HEK293 (cell line): ENCODE measurements at regions not wholly inside any gene's neighbourhood (a gene's known extent, or its start where the extent isn't known, plus 50 kb on each side); places are given as distances from the start of the nearest gene placed in this dataset.

ENCODE experiments used
- CTCF ChIP-seq: fragments of 450-650 bp; formaldehyde crosslinking; IDR thresholded peaks from 2 replicates; pipeline ENCODE4 v1.5.1; 2016; ENCODE audit warnings: missing biosample characterization, missing genetic modification characterization
- OVOL3 ChIP-seq: fragments of 450-650 bp; formaldehyde crosslinking; IDR thresholded peaks from 2 replicates; pipeline ENCODE4 v1.5.1; 2016; ENCODE audit warnings: missing biosample characterization, missing genetic modification characterization
- PBX3 ChIP-seq: sonication (generic); formaldehyde crosslinking; IDR thresholded peaks from 2 replicates; pipeline ENCODE4 v1.8.1; 2022; ENCODE audit warnings: mild to moderate bottlenecking, moderate library complexity, missing genetic modification reagents
- ZNF350 ChIP-seq: fragments of 450-650 bp; formaldehyde crosslinking; IDR thresholded peaks from 2 replicates; pipeline ENCODE4 v1.5.0; 2017; ENCODE audit warnings: missing biosample characterization, mild to moderate bottlenecking, missing genetic modification characterization

GRCh38 chr4:10173754-10174749 lies 57.5 kb upstream of the WDR1 start:
- TF ChIP-seq OVOL3 (tag by site-specific recombination) (no peak), PBX3 (no peak), CTCF (tag by site-specific recombination) (no peak), ZNF350 (no peak)
